HEK293T (cell line): ENCODE measurements at regions not wholly inside any gene's neighbourhood (a gene's known extent, or its start where the extent isn't known, plus 50 kb on each side); places are given as distances from the start of the nearest gene placed in this dataset.

Experiments used
- BHLHE40 ChIP-seq: fragments of 450-650 bp; IDR thresholded peaks from 2 replicates; pipeline ENCODE4 v1.6.1; 2016; ENCODE audit warnings: mild to moderate bottlenecking, moderate library complexity, borderline replicate concordance
- CTBP1 ChIP-seq: fragments of 450-650 bp; IDR thresholded peaks from 2 replicates; pipeline ENCODE4 v1.6.1; 2016; ENCODE audit warnings: borderline replicate concordance
- ELF4 ChIP-seq: fragments of 450-650 bp; IDR thresholded peaks from 2 replicates; pipeline ENCODE4 v1.6.1; 2017; ENCODE audit warnings: antibody characterized with exemption
- FOXA1 ChIP-seq: fragments of 450-650 bp; IDR thresholded peaks from 2 replicates; pipeline ENCODE4 v1.6.1; 2016; ENCODE audit warnings: mild to moderate bottlenecking
- FOXK2 ChIP-seq: fragments of 450-650 bp; IDR thresholded peaks from 2 replicates; pipeline ENCODE4 v1.6.1; 2016; ENCODE audit warnings: mild to moderate bottlenecking
- FOXM1 ChIP-seq: fragments of 450-650 bp; IDR thresholded peaks from 2 replicates; pipeline ENCODE4 v1.6.1; 2017; ENCODE audit warnings: mild to moderate bottlenecking, borderline replicate concordance
- HDGF ChIP-seq: fragments of 450-650 bp; IDR thresholded peaks from 2 replicates; pipeline ENCODE4 v1.6.1; 2017; ENCODE audit warnings: antibody characterized with exemption, borderline replicate concordance
- LEF1 ChIP-seq: fragments of 450-650 bp; IDR thresholded peaks from 2 replicates; pipeline ENCODE4 v1.6.1; 2017; ENCODE audit warnings: mild to moderate bottlenecking, borderline replicate concordance
- NFRKB ChIP-seq: fragments of 450-650 bp; IDR thresholded peaks from 2 replicates; pipeline ENCODE4 v1.6.1; 2016; ENCODE audit warnings: mild to moderate bottlenecking, moderate library complexity
- SP1 ChIP-seq: fragments of 450-650 bp; IDR thresholded peaks from 2 replicates; pipeline ENCODE4 v1.6.1; 2017
- SUZ12 ChIP-seq: fragments of 450-650 bp; IDR thresholded peaks from 2 replicates; pipeline ENCODE4 v1.6.1; 2016; ENCODE audit warnings: mild to moderate bottlenecking
- TARDBP ChIP-seq: fragments of 450-650 bp; IDR thresholded peaks from 2 replicates; pipeline ENCODE4 v1.6.1; 2016
- ZNF384 ChIP-seq: fragments of 450-650 bp; IDR thresholded peaks from 2 replicates; pipeline ENCODE4 v1.6.1; 2016
- TF ChIP-seq, protein P1 (sequence below): fragments of 450-650 bp; IDR thresholded peaks from 2 replicates; pipeline ENCODE4 v1.6.1; 2016

- TF ChIP-seq FOXM1 = no peak
- no peak for TF ChIP-seq SUZ12
- no peak for TF ChIP-seq ZNF384
- no peak for TF ChIP-seq BHLHE40
- no peak for TF ChIP-seq SP1
- TF ChIP-seq FOXK2 = no peak
- TF ChIP-seq ELF4 = no peak
- TF ChIP-seq CTBP1 = no peak
- TF ChIP-seq, protein P1, sequence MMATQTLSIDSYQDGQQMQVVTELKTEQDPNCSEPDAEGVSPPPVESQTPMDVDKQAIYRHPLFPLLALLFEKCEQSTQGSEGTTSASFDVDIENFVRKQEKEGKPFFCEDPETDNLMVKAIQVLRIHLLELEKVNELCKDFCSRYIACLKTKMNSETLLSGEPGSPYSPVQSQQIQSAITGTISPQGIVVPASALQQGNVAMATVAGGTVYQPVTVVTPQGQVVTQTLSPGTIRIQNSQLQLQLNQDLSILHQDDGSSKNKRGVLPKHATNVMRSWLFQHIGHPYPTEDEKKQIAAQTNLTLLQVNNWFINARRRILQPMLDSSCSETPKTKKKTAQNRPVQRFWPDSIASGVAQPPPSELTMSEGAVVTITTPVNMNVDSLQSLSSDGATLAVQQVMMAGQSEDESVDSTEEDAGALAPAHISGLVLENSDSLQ = no peak
- no peak for TF ChIP-seq FOXA1
- TF ChIP-seq LEF1 = no peak
- TF ChIP-seq TARDBP = no peak
- TF ChIP-seq NFRKB = no peak
- no peak for TF ChIP-seq HDGF
Observed at GRCh38 chr2:88942798-88943197, 251.3 kb downstream of the RPIA start.
